H1 (cell line): ENCODE measurements at regions not wholly inside any gene's neighbourhood (a gene's known extent, or its start where the extent isn't known, plus 50 kb on each side); places are given as distances from the start of the nearest gene placed in this dataset.

ENCODE experiments used
- CTCF ChIA-PET: fragments of 300-600 bp; sonication (Branson Sonifier 250); formaldehyde crosslinking; loops from one replicate; lab custom pipeline; 2021; ENCODE audit not compliant: partially characterized antibody; lab: Charles Lee
- POLR2A ChIA-PET: fragments of 300-600 bp; sonication (Branson Sonifier 250); formaldehyde crosslinking; loops from one replicate; lab custom pipeline; 2021; ENCODE audit warnings: inconsistent platforms; ENCODE audit not compliant: partially characterized antibody; lab: Charles Lee
- DNase-seq, 2 experiments: peaks; one replicate each; pipeline versions ENCODE4 v3.0.0 to v3.0.0-alpha.2; 2010 to 2022; ENCODE audit warnings: low spot score in 2 of 2, low read depth in 1 of 2, mixed read lengths in 1 of 2
- FAIRE-seq: peaks from 2 replicates; lab custom pipeline; 2011; peaks lifted over from hg19 to GRCh38; lab: Jason Lieb, UNC
- H2AFZ ChIP-seq: 2 replicates; pipeline ENCODE4 v1.8.1; 2012; ENCODE audit warnings: low read length, inconsistent platforms
- H2AK5ac ChIP-seq: 2 replicates; pipeline ENCODE4 v1.6.1; 2013; ENCODE audit warnings: low read depth, low read length
- H2BK120ac ChIP-seq: replicated peaks from 2 replicates; pipeline ENCODE3; 2013; ENCODE audit warnings: low read depth, low read length, inconsistent platforms
- H2BK12ac ChIP-seq: 2 replicates; pipeline ENCODE4 v1.6.1; 2013; ENCODE audit warnings: low read depth, low read length
- H2BK15ac ChIP-seq: 2 replicates; pipeline ENCODE4 v1.6.1; 2013; ENCODE audit warnings: low read length
- H2BK20ac ChIP-seq: 2 replicates; pipeline ENCODE4 v1.6.1; 2013; ENCODE audit warnings: low read length
- H2BK5ac ChIP-seq: 2 replicates; pipeline ENCODE4 v1.6.1; 2013; ENCODE audit warnings: low read depth, low read length
- H3K14ac ChIP-seq: 2 replicates; pipeline ENCODE4 v1.6.1; 2013; ENCODE audit warnings: inconsistent platforms; ENCODE audit not compliant: insufficient read length
- H3K18ac ChIP-seq: 2 replicates; pipeline ENCODE4 v1.6.1; 2013; ENCODE audit warnings: low read length; ENCODE audit errors: extremely low read depth
- H3K23ac ChIP-seq: 2 replicates; pipeline ENCODE4 v1.6.1; 2013; ENCODE audit warnings: inconsistent platforms; ENCODE audit not compliant: insufficient read length
- H3K23me2 ChIP-seq: 2 replicates; pipeline ENCODE4 v1.6.1; 2013; ENCODE audit warnings: low read depth, low read length
- H3K27ac ChIP-seq: 2 replicates; pipeline ENCODE4 v1.6.1; 2011; ENCODE audit warnings: low read depth, low read length, inconsistent platforms
- H3K27me3 ChIP-seq, 4 experiments: replicated peaks in 1 of 4; 1 replicate in 1 of 4; 2 replicates in 3 of 4; pipeline versions ENCODE4 v1.6.1 to v1.8.1; 2011 to 2013; ENCODE audit warnings: low read length in 3 of 4, mild to moderate bottlenecking in 3 of 4, inconsistent platforms in 2 of 4, mixed read lengths in 2 of 4, moderate library complexity in 1 of 4; ENCODE audit not compliant: control insufficient read depth in 3 of 4, insufficient read depth in 3 of 4; ENCODE audit errors: extremely low read depth in 1 of 4
- H3K36me3 ChIP-seq, 4 experiments: 2 replicates each; pipeline versions ENCODE4 v1.6.1 to v1.8.1; 2011 to 2013; ENCODE audit warnings: mild to moderate bottlenecking in 4 of 4, low read length in 3 of 4, moderate library complexity in 2 of 4, control low read depth in 1 of 4, inconsistent platforms in 1 of 4; ENCODE audit not compliant: insufficient read depth in 4 of 4, control insufficient read depth in 2 of 4
- H3K4ac ChIP-seq: replicated peaks from 2 replicates; pipeline ENCODE3; 2013; ENCODE audit warnings: low read length, low read depth, mixed read lengths, inconsistent platforms; ENCODE audit not compliant: insufficient read length
- H3K4me1 ChIP-seq, 4 experiments: replicated peaks in 1 of 4; 1 replicate in 1 of 4; 2 replicates in 3 of 4; pipeline versions ENCODE4 v1.6.1 to v1.8.1; 2011 to 2013; ENCODE audit warnings: low read length in 3 of 4, inconsistent platforms in 2 of 4, mixed read lengths in 1 of 4; ENCODE audit not compliant: insufficient read depth in 4 of 4, control insufficient read depth in 3 of 4
- H3K4me2 ChIP-seq, 2 experiments: 2 replicates each; pipeline versions ENCODE4 v1.6.1 to v1.8.1; 2011 to 2013; ENCODE audit warnings: low read depth in 2 of 2, low read length in 2 of 2, control low read depth in 1 of 2, inconsistent platforms in 1 of 2, mild to moderate bottlenecking in 1 of 2; ENCODE audit not compliant: insufficient read depth in 1 of 2
- H3K4me3 ChIP-seq, 4 experiments: fragments of 200-600, 300-600 bp in 1 of 4; sonication (generic), shearing (Covaris generic), sonication (Bioruptor Twin) in 1 of 4; 2 replicates each; pipeline versions ENCODE4 v1.5.1 to v1.8.1; 2011 to 2016; ENCODE audit warnings: low read length in 4 of 4, low read depth in 3 of 4, control low read depth in 2 of 4, inconsistent platforms in 2 of 4, mild to moderate bottlenecking in 2 of 4, mixed read lengths in 1 of 4, moderate library complexity in 1 of 4; ENCODE audit not compliant: insufficient read depth in 2 of 4; ENCODE audit errors: extremely low read depth in 1 of 4
- H3K56ac ChIP-seq: replicated peaks from 2 replicates; pipeline ENCODE3; 2013; ENCODE audit warnings: low read depth, mild to moderate bottlenecking, mixed read lengths, low read length, inconsistent platforms; ENCODE audit not compliant: insufficient read length
- H3K79me1 ChIP-seq: 2 replicates; pipeline ENCODE4 v1.6.1; 2013; ENCODE audit warnings: low read depth, low read length, control low read depth
- H3K79me2 ChIP-seq, 2 experiments: 2 replicates each; pipeline versions ENCODE4 v1.6.1 to v1.8.1; 2012 to 2013; ENCODE audit warnings: low read length in 2 of 2, mild to moderate bottlenecking in 2 of 2, inconsistent platforms in 1 of 2; ENCODE audit not compliant: insufficient read depth in 2 of 2, control insufficient read depth in 1 of 2
- H3K9ac ChIP-seq, 4 experiments: replicated peaks in 1 of 4; 1 replicate in 1 of 4; 2 replicates in 3 of 4; pipeline versions ENCODE4 v1.6.1 to v1.8.1; 2011 to 2013; ENCODE audit warnings: low read depth in 3 of 4, low read length in 3 of 4, control low read depth in 2 of 4, mild to moderate bottlenecking in 2 of 4, moderate library complexity in 2 of 4, inconsistent platforms in 1 of 4; ENCODE audit errors: extremely low read depth in 1 of 4
- H3K9me3 ChIP-seq, 2 experiments: 2 replicates each; pipeline versions ENCODE4 v1.6.1 to v1.8.1; 2012 to 2013; ENCODE audit warnings: mild to moderate bottlenecking in 2 of 2, moderate library complexity in 2 of 2, control low read depth in 1 of 2, inconsistent platforms in 1 of 2, low read depth in 1 of 2, low read length in 1 of 2, mixed read lengths in 1 of 2; ENCODE audit not compliant: insufficient read depth in 2 of 2
- H4K20me1 ChIP-seq, 2 experiments: replicated peaks in 1 of 2; 2 replicates each; pipeline versions ENCODE3 to v1.8.1; 2011 to 2013; ENCODE audit warnings: inconsistent platforms in 2 of 2, low read length in 2 of 2, mild to moderate bottlenecking in 1 of 2; ENCODE audit not compliant: insufficient read depth in 2 of 2, control insufficient read depth in 1 of 2
- H4K5ac ChIP-seq: 2 replicates; pipeline ENCODE4 v1.6.1; 2013; ENCODE audit warnings: low read length, low read depth, mixed read lengths, inconsistent platforms; ENCODE audit not compliant: insufficient read length
- H4K8ac ChIP-seq: 2 replicates; pipeline ENCODE4 v1.8.0; 2013; ENCODE audit warnings: mild to moderate bottlenecking, moderate library complexity, low read length, inconsistent platforms; ENCODE audit not compliant: insufficient read depth; ENCODE audit errors: extremely low read depth
- H4K91ac ChIP-seq: replicated peaks from 2 replicates; pipeline ENCODE3; 2013; ENCODE audit warnings: low read length, mixed read lengths, inconsistent platforms; ENCODE audit not compliant: insufficient read length
- CBX8 ChIP-seq: fragments of 300-800, 300-1000 bp; sonication (generic); IDR thresholded peaks from 2 replicates; pipeline ENCODE4 v1.7.1; 2016; ENCODE audit warnings: low read depth, low read length, borderline replicate concordance
- CHD2 ChIP-seq: IDR thresholded peaks from 2 replicates; pipeline ENCODE4 v1.6.1; 2012; ENCODE audit warnings: low read length, improper control_type of control experiment
- EP300 ChIP-seq, 2 experiments: IDR thresholded peaks; 1 replicate in 1 of 2; 2 replicates in 1 of 2; pipeline ENCODE4 v1.6.1; 2011 to 2012; ENCODE audit warnings: low read depth in 2 of 2, low read length in 2 of 2, mild to moderate bottlenecking in 2 of 2, borderline replicate concordance in 1 of 2, inconsistent platforms in 1 of 2, moderate library complexity in 1 of 2
- JUN ChIP-seq: IDR thresholded peaks from 2 replicates; pipeline ENCODE4 v1.6.1; 2011; ENCODE audit warnings: low read depth, mild to moderate bottlenecking, improper control_type of control experiment, low read length
- POLR2AphosphoS5 ChIP-seq: IDR thresholded peaks from 2 replicates; pipeline ENCODE4 v1.6.1; 2011; ENCODE audit warnings: low read depth, low read length
- SAP30 ChIP-seq: fragments of 300-600 bp; sonication (generic); IDR thresholded peaks from 2 replicates; pipeline ENCODE4 v1.7.1; 2012; ENCODE audit warnings: low read length, moderate library complexity, mild to moderate bottlenecking, inconsistent platforms; ENCODE audit not compliant: insufficient read depth, insufficient replicate concordance
- SIN3A ChIP-seq, 2 experiments: IDR thresholded peaks in 1 of 2; conservative IDR thresholded peaks in 1 of 2; 2 replicates each; pipeline ENCODE4 v1.6.1; 2011 to 2012; ENCODE audit warnings: low read length in 2 of 2, improper control_type of control experiment in 1 of 2, low read depth in 1 of 2, mild to moderate bottlenecking in 1 of 2
- SP2 ChIP-seq: IDR thresholded peaks from 2 replicates; pipeline ENCODE4 v1.6.1; 2012; ENCODE audit warnings: mild to moderate bottlenecking, low read length, inconsistent platforms
- SRF ChIP-seq: IDR thresholded peaks from 2 replicates; pipeline ENCODE4 v1.6.1; 2011; ENCODE audit warnings: mild to moderate bottlenecking, low read depth, low read length, moderate library complexity
- TAF7 ChIP-seq: optimal IDR thresholded peaks from 2 replicates; pipeline ENCODE3; 2011; ENCODE audit warnings: low read depth, mild to moderate bottlenecking, inconsistent platforms, low read length, moderate library complexity, borderline replicate concordance
- TBP ChIP-seq: IDR thresholded peaks from 2 replicates; pipeline ENCODE4 v1.6.1; 2011; ENCODE audit warnings: low read depth, low read length, improper control_type of control experiment
- TEAD4 ChIP-seq: IDR thresholded peaks from 2 replicates; pipeline ENCODE4 v1.6.1; 2012; ENCODE audit warnings: low read depth, low read length, inconsistent platforms, mixed read lengths
- WGBS, 2 experiments: shearing (Covaris generic) in 1 of 2; methylation state at CpG; one replicate each; pipeline versions ENCODE4 v1.1.6 to v1.1.7; 2013 to 2015; ENCODE audit warnings: low lambda C conversion rate in 2 of 2, mixed read lengths in 2 of 2, inconsistent platforms in 1 of 2, low coverage in 1 of 2, missing lambda C conversion rate in 1 of 2; ENCODE audit not compliant: insufficient replicate concordance in 2 of 2, insufficient coverage in 1 of 2, insufficient read length in 1 of 2; ENCODE audit errors: extremely low coverage in 1 of 2, missing lambda C conversion rate in 1 of 2; 5-methylcytosine and 5-hydroxymethylcytosine counted together

DNA sequence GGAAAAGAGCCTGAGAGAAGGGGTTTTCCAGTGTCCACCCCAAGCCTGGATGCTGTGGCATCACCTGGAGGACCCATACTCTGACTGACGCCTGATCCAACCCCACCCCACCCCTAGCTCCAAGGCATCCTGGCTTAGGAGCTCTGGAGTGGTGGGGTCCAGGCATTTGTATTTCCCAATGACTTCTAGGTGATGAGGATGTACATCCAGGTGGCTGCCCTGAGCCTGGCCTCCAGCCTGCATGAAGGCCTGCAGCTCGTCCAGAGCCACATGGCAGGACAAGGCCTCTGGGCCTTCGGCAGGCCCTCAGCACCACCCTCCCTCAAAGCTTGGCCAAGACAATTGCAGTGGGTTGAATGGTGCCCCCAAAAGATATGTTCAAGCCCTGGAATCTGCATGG is 347.5 kb downstream of the C16orf95 start:
- Histone ChIP-seq H3K4me1 (no peaks in the 10 kb centered on the region; a peak in 1 of 7 replicates), H3K23me2 (peaks cover 6% of the 10 kb centered on the region; the same call in 1 of the 2 replicates), H3K4me3 (no peak overlapping the region), H2BK5ac (no peak overlapping the region), H3K14ac (no peak overlapping the region), H4K5ac (no peak overlapping the region), H3K9ac (no peak overlapping the region), H3K18ac (no peak overlapping the region), H3K79me1 (no peaks in the 10 kb centered on the region), H4K91ac (no peak overlapping the region), H2BK12ac (no peak overlapping the region), H3K4me2 (no peak overlapping the region), H2BK120ac (no peak overlapping the region), H4K20me1 (no peaks in the 10 kb centered on the region), H3K36me3 (no peaks in the 10 kb centered on the region), H3K4ac (no peak overlapping the region), H3K23ac (no peak overlapping the region), H3K56ac (no peak overlapping the region), H2AK5ac (no peak overlapping the region), H3K27me3 (no peaks in the 10 kb centered on the region), H4K8ac (no peak overlapping the region), H3K27ac (no peak overlapping the region), H2BK15ac (no peak overlapping the region), H2BK20ac (no peak overlapping the region), H3K79me2 (no peaks in the 10 kb centered on the region), H2AFZ (no peak overlapping the region), H3K9me3 (no peaks in the 10 kb centered on the region)
- 95% methylated on average over 3 of the region's 3 CpGs; no CpG with 5 or more reads in 1 of the 2 experiments for WGBS, 2 experiments
- DNase-seq, result no peak
- POLR2A ChIA-PET, result no interaction called here
- no peak for FAIRE-seq
- CTCF ChIA-PET, result interaction anchor here (1.4 kb wide), 1 partner anchor 13 kb away, joined by 3 read pairs; no protein-coding TSS in a partner anchor
- no peak for TF ChIP-seq SP2
- no peak for TF ChIP-seq SRF
- no peak for TF ChIP-seq TAF7
- no peak for TF ChIP-seq SAP30
- no peak for TF ChIP-seq CHD2
- TF ChIP-seq JUN, result no peak
- TF ChIP-seq EP300 (IDR thresholded peaks at IDR 0.05; ENCODE audit: borderline replicate concordance in 1 of 2, low read depth in 2 of 2, low read length in 2 of 2), result no peak
- TF ChIP-seq POLR2AphosphoS5, result no peak
- TF ChIP-seq TBP, result no peak
- TF ChIP-seq SIN3A (conservative IDR thresholded peaks at IDR 0.05 in 1 of 2, IDR thresholded peaks at IDR 0.05 in 1 of 2; ENCODE audit: low read depth in 1 of 2, low read length in 2 of 2), result no peak
- TF ChIP-seq CBX8, result no peak
- no peak for TF ChIP-seq TEAD4
